Liver (tissue), 8 donors: ENCODE measurements at regions not wholly inside any gene's neighbourhood (a gene's known extent, or its start where the extent isn't known, plus 50 kb on each side); places are given as distances from the start of the nearest gene placed in this dataset.
A peak's percentile ranks its signal among the peaks of the same experiment; 100 is the strongest.

Source experiments
- DNase-seq: peaks from one replicate; pipeline ENCODE4 v3.0.0-alpha.2; 2017; ENCODE audit warnings: low spot score
- H3K27ac ChIP-seq, 2 donors: one replicate each; pipeline ENCODE4 v1.7.0; 2013; ENCODE audit warnings: inconsistent platforms in 2 of 2, low read length in 2 of 2, control low read depth in 1 of 2, low read depth in 1 of 2, mild to moderate bottlenecking in 1 of 2
- H3K27me3 ChIP-seq, 4 donors: one replicate each; pipeline versions ENCODE4 v1.6.1 to v1.7.0; 2013; ENCODE audit warnings: low read length in 3 of 4, inconsistent platforms in 1 of 4, mild to moderate bottlenecking in 1 of 4, moderate library complexity in 1 of 4; ENCODE audit not compliant: control insufficient read depth in 4 of 4, insufficient read depth in 4 of 4
- H3K36me3 ChIP-seq, 4 donors: one replicate each; pipeline versions ENCODE4 v1.6.1 to v1.7.0; 2013; ENCODE audit warnings: low read length in 3 of 4, mild to moderate bottlenecking in 3 of 4, low read depth in 1 of 4, moderate library complexity in 1 of 4; ENCODE audit not compliant: control insufficient read depth in 4 of 4, insufficient read depth in 3 of 4
- H3K4me1 ChIP-seq, 4 donors: one replicate each; pipeline versions ENCODE4 v1.6.1 to v1.7.0; 2013; ENCODE audit warnings: low read length in 3 of 4, mild to moderate bottlenecking in 3 of 4, moderate library complexity in 1 of 4; ENCODE audit not compliant: control insufficient read depth in 4 of 4, insufficient read depth in 4 of 4
- H3K4me3 ChIP-seq, 3 donors: one replicate each; pipeline versions ENCODE4 v1.6.1 to v1.7.0; 2013; ENCODE audit warnings: low read length in 3 of 3, control low read depth in 1 of 3, low read depth in 1 of 3, mild to moderate bottlenecking in 1 of 3
- H3K9ac ChIP-seq, 2 donors: one replicate each; pipeline ENCODE4 v1.7.0; 2013; ENCODE audit warnings: low read length in 2 of 2, mild to moderate bottlenecking in 2 of 2, moderate library complexity in 2 of 2, control low read depth in 1 of 2, low read depth in 1 of 2
- H3K9me3 ChIP-seq, 4 donors: one replicate each; pipeline versions ENCODE4 v1.6.1 to v1.7.0; 2013; ENCODE audit warnings: low read length in 3 of 4; ENCODE audit not compliant: control insufficient read depth in 4 of 4
- FOXA1 ChIP-seq: IDR thresholded peaks from 2 replicates; pipeline ENCODE4 v1.6.1; 2016; ENCODE audit warnings: antibody characterized with exemption
- FOXA2 ChIP-seq: IDR thresholded peaks from 2 replicates; pipeline ENCODE4 v1.6.1; 2016; ENCODE audit warnings: antibody characterized with exemption
- HNF4G ChIP-seq: IDR thresholded peaks from 2 replicates; pipeline ENCODE4 v1.6.1; 2016; ENCODE audit warnings: antibody characterized with exemption
- JUND ChIP-seq, 2 donors: IDR thresholded peaks; 2 replicates each; pipeline ENCODE4 v1.6.1; 2016; ENCODE audit warnings: antibody characterized with exemption in 2 of 2
- NR2F2 ChIP-seq: IDR thresholded peaks from 2 replicates; pipeline ENCODE4 v1.6.1; 2016; ENCODE audit warnings: antibody characterized with exemption
- RXRA ChIP-seq, 2 donors: IDR thresholded peaks; 2 replicates each; pipeline ENCODE4 v1.6.1; 2017 to 2018; ENCODE audit warnings: antibody characterized with exemption in 2 of 2, mild to moderate bottlenecking in 1 of 2
- SP1 ChIP-seq: IDR thresholded peaks from 2 replicates; pipeline ENCODE4 v1.6.1; 2018; ENCODE audit warnings: antibody characterized with exemption, mild to moderate bottlenecking
- TAF1 ChIP-seq: conservative IDR thresholded peaks from 2 replicates; pipeline ENCODE4 v1.6.1; 2016; ENCODE audit warnings: antibody characterized with exemption, mild to moderate bottlenecking
- YY1 ChIP-seq: IDR thresholded peaks from 2 replicates; pipeline ENCODE4 v1.6.1; 2016; ENCODE audit warnings: antibody characterized with exemption, mild to moderate bottlenecking
- WGBS: extraction: QIAGEN DNeasy Blood & Tissue Kit; methylation state at CpG from one replicate; pipeline ENCODE4 v1.1.7; 2013; 5-methylcytosine and 5-hydroxymethylcytosine counted together
- TF ChIP-seq, protein P1 (sequence below): IDR thresholded peaks from 2 replicates; pipeline ENCODE4 v1.6.1; 2016; ENCODE audit warnings: antibody characterized with exemption
- TF ChIP-seq, protein P2 (sequence below): IDR thresholded peaks from 2 replicates; pipeline ENCODE4 v1.6.1; 2016; ENCODE audit warnings: antibody characterized with exemption
- TF ChIP-seq, protein P3 (sequence below): IDR thresholded peaks from 2 replicates; pipeline ENCODE4 v1.6.1; 2016; ENCODE audit warnings: antibody characterized with exemption, mild to moderate bottlenecking
- TF ChIP-seq, protein P4 (sequence below): fragments of 150-350 bp; IDR thresholded peaks from 2 replicates; pipeline ENCODE4 v1.5.1; 2017; ENCODE audit warnings: improper control_type of control experiment, low read depth, low read length; ENCODE audit not compliant: missing input control
- donor health status: healthy.
- donor health status: healthy.
- donor health status: healthy.
- donor health status: healthy.
- donor health status: healthy.

DNA sequence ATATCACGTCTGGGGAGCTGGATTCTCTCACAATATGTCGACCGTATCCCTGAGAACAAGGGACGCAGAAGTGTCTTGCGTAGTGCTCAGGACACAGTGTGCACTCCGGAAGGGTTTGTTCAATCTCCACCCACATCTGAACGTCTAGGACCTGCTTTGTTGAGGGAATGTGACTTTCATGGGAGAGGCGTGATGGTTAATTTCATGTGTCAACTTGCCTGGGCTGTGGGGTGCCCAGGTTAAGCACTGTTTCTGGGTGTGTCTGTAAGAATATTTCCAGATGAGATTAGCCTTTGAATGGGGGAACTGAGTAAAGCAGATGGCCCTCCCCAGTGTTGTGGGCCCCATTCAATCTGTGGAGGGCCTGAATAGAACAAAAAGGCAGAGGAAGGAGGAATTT, 80.4 kb upstream of the SFMBT2 start:
- TF ChIP-seq FOXA2: no peak
- H3K4me1 ChIP-seq: no peaks in the 10 kb centered on the region
- no peak for DNase-seq
- no peak overlapping the region for H3K27ac ChIP-seq
- H3K9ac ChIP-seq: no peak overlapping the region
- no peaks in the 10 kb centered on the region for H3K9me3 ChIP-seq
- peaks cover 0 to 4% (median 0%) of the 10 kb centered on the region in 4 donors for H3K27me3 ChIP-seq
- WGBS: 88% methylated on average over 8 of the region's 8 CpGs
- no peaks in the 10 kb centered on the region for H3K36me3 ChIP-seq
- H3K4me3 ChIP-seq: no peak overlapping the region

DNA sequence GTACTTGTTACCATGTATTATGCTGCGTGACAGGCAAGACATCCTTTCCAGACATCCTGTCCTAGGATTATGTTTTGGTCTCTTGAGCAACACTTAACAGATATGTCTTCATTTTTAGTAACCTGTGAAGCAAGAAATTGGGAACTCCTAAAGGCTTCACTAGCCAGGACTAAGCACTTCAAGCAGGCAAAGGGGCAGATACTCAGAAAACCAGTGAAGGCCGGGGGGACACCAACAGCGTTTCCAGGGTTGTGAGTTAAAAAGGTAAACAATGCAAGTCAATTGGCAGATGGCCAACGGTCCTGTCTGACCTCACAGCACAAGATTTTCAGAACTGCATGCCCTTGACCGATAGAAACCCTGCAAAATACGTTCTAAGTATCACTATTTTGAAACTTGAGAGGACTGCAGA, 77.6 kb upstream of the SFMBT2 start:
- H3K4me3 ChIP-seq: no peak overlapping the region
- TF ChIP-seq, protein P1, sequence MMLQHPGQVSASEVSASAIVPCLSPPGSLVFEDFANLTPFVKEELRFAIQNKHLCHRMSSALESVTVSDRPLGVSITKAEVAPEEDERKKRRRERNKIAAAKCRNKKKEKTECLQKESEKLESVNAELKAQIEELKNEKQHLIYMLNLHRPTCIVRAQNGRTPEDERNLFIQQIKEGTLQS: no peak
- peak; percentile 18 to 34 for TF ChIP-seq RXRA (IDR thresholded peaks at IDR 0.05)
- no peak for TF ChIP-seq TAF1
- TF ChIP-seq, protein P2, sequence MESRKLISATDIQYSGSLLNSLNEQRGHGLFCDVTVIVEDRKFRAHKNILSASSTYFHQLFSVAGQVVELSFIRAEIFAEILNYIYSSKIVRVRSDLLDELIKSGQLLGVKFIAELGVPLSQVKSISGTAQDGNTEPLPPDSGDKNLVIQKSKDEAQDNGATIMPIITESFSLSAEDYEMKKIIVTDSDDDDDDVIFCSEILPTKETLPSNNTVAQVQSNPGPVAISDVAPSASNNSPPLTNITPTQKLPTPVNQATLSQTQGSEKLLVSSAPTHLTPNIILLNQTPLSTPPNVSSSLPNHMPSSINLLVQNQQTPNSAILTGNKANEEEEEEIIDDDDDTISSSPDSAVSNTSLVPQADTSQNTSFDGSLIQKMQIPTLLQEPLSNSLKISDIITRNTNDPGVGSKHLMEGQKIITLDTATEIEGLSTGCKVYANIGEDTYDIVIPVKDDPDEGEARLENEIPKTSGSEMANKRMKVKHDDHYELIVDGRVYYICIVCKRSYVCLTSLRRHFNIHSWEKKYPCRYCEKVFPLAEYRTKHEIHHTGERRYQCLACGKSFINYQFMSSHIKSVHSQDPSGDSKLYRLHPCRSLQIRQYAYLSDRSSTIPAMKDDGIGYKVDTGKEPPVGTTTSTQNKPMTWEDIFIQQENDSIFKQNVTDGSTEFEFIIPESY: no peak
- TF ChIP-seq SP1: peak; percentile 38
- TF ChIP-seq NR2F2: peak; percentile 51
- TF ChIP-seq HNF4G: no peak
- TF ChIP-seq YY1: no peak
- no peak overlapping the region for H3K9ac ChIP-seq
- H3K36me3 ChIP-seq: no peaks in the 10 kb centered on the region
- H3K9me3 ChIP-seq: peaks cover 0 to 2% (median 0%) of the 10 kb centered on the region in 4 donors
- no peaks in the 10 kb centered on the region for H3K27me3 ChIP-seq
- H3K4me1 ChIP-seq: no peaks in the 10 kb centered on the region
- 27% methylated on average over 6 of the region's 6 CpGs for WGBS
- no peak overlapping the region for H3K27ac ChIP-seq
- DNase-seq: peak; percentile 51

DNA sequence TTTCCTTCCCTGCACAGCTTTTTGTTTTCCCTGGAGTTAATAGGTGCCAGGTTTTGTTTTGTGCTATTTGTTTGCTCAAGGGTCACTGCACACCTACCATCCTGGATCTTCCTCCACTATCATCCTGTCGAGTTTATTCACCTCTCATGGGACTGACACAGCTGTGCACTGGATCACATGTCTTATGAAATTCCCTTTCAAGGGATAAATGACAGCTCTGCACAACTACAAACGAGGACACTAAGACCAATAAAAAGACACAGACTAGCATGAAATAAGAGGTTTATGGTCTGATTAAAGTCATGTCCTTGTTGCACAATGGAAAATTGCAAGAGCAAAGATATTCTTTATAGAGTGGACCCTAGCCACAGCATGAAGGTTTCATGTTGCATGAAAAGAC, 76.7 kb upstream of the SFMBT2 start:
- H3K27me3 ChIP-seq: no peaks in the 10 kb centered on the region
- H3K27ac ChIP-seq: no peak overlapping the region
- DNase-seq: no peak
- no peak overlapping the region for H3K4me3 ChIP-seq
- no peaks in the 10 kb centered on the region for H3K36me3 ChIP-seq
- peaks cover 0 to 2% (median 0%) of the 10 kb centered on the region in 4 donors for H3K9me3 ChIP-seq
- no peak overlapping the region for H3K9ac ChIP-seq
- H3K4me1 ChIP-seq: no peaks in the 10 kb centered on the region
- WGBS: 34% methylated on average over 2 of the region's 2 CpGs
- TF ChIP-seq, protein P3, sequence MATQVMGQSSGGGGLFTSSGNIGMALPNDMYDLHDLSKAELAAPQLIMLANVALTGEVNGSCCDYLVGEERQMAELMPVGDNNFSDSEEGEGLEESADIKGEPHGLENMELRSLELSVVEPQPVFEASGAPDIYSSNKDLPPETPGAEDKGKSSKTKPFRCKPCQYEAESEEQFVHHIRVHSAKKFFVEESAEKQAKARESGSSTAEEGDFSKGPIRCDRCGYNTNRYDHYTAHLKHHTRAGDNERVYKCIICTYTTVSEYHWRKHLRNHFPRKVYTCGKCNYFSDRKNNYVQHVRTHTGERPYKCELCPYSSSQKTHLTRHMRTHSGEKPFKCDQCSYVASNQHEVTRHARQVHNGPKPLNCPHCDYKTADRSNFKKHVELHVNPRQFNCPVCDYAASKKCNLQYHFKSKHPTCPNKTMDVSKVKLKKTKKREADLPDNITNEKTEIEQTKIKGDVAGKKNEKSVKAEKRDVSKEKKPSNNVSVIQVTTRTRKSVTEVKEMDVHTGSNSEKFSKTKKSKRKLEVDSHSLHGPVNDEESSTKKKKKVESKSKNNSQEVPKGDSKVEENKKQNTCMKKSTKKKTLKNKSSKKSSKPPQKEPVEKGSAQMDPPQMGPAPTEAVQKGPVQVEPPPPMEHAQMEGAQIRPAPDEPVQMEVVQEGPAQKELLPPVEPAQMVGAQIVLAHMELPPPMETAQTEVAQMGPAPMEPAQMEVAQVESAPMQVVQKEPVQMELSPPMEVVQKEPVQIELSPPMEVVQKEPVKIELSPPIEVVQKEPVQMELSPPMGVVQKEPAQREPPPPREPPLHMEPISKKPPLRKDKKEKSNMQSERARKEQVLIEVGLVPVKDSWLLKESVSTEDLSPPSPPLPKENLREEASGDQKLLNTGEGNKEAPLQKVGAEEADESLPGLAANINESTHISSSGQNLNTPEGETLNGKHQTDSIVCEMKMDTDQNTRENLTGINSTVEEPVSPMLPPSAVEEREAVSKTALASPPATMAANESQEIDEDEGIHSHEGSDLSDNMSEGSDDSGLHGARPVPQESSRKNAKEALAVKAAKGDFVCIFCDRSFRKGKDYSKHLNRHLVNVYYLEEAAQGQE: no peak
- no peak for TF ChIP-seq RXRA (IDR thresholded peaks at IDR 0.05)
- TF ChIP-seq, protein P4, sequence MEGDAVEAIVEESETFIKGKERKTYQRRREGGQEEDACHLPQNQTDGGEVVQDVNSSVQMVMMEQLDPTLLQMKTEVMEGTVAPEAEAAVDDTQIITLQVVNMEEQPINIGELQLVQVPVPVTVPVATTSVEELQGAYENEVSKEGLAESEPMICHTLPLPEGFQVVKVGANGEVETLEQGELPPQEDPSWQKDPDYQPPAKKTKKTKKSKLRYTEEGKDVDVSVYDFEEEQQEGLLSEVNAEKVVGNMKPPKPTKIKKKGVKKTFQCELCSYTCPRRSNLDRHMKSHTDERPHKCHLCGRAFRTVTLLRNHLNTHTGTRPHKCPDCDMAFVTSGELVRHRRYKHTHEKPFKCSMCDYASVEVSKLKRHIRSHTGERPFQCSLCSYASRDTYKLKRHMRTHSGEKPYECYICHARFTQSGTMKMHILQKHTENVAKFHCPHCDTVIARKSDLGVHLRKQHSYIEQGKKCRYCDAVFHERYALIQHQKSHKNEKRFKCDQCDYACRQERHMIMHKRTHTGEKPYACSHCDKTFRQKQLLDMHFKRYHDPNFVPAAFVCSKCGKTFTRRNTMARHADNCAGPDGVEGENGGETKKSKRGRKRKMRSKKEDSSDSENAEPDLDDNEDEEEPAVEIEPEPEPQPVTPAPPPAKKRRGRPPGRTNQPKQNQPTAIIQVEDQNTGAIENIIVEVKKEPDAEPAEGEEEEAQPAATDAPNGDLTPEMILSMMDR: no peak
- TF ChIP-seq JUND (IDR thresholded peaks at IDR 0.05): no peak
- no peak for TF ChIP-seq FOXA1
- TF ChIP-seq, protein P2: no peak
- TF ChIP-seq FOXA2: no peak
- no peak for TF ChIP-seq TAF1
